ENCODE measurements at regions not wholly inside any gene's neighbourhood (a gene's known extent, or its start where the extent isn't known, plus 50 kb on each side); places are given as distances from the start of the nearest gene placed in this dataset.

GRCh38 chr10:83592337-83592935 is 546.9 kb upstream of the GHITM start:
- Histone ChIP-seq H3K27ac (ENCODE audit: low read depth, low read length) (no peak overlapping the region), H3K36me3 (ENCODE audit: control insufficient read depth in 1 of 2, insufficient read depth in 2 of 2, low read length in 2 of 2) (no peaks in the 10 kb centered on the region), H3K9me3 (ENCODE audit: control insufficient read depth in 1 of 2, insufficient read depth in 1 of 2, low read depth in 1 of 2, low read length in 2 of 2) (peaks cover 22 to 24% of the 10 kb centered on the region in 2 experiments; a peak in 2 of 4 replicates), H3K27me3 (ENCODE audit: insufficient read depth, low read length) (no peaks in the 10 kb centered on the region), H3K4me2 (ENCODE audit: low read length) (no peak overlapping the region), H4K20me1 (ENCODE audit: insufficient read depth) (no peaks in the 10 kb centered on the region), H3K9me2 (ENCODE audit: insufficient read depth) (no peaks in the 10 kb centered on the region), H3K4me1 (ENCODE audit: control insufficient read depth in 1 of 2, insufficient read depth in 2 of 2, low read length in 2 of 2) (no peaks in the 10 kb centered on the region), H3K79me2 (ENCODE audit: insufficient read depth, low read length) (no peaks in the 10 kb centered on the region), H3K4me3 (replicated peaks in 1 of 2; ENCODE audit: low read depth in 1 of 2, low read length in 2 of 2) (no peak overlapping the region), H2AFZ (ENCODE audit: low read depth, low read length, poor library complexity, severe bottlenecking) (no peak overlapping the region), H3K9ac (ENCODE audit: low read length) (no peak overlapping the region)
- BruUV-seq (replicated peaks) = no TSS peak
- DNase-seq (ENCODE audit: low read depth, low spot score) (no peak), ATAC-seq (no peak)
- ChIA-PET POLR2A (no interaction called here), RAD21 (ENCODE audit: low non-redundant PET in 1 of 2, low total read pairs in 2 of 2, uncharacterized antibody in 2 of 2, unreplicated experiment in 2 of 2) (no interaction called here), CTCF (no interaction called here)
- TF ChIP-seq EZH2phosphoT487 (IDR thresholded peaks at IDR 0.05; ENCODE audit: borderline replicate concordance) = no peak
- no peak for TF ChIP-seq ZBTB33 (IDR thresholded peaks at IDR 0.05; ENCODE audit: extremely low read depth, insufficient replicate concordance, low read length)
- no peak for TF ChIP-seq ZFX (IDR thresholded peaks at IDR 0.05)
- no peak for TF ChIP-seq MAX (IDR thresholded peaks at IDR 0.05)
- TF ChIP-seq POLR2AphosphoS5 (IDR thresholded peaks at IDR 0.05; ENCODE audit: low read depth, low read length) = no peak
- no peak for TF ChIP-seq CBX3 (IDR thresholded peaks at IDR 0.05; ENCODE audit: low read depth)
- no peak for TF ChIP-seq ZNF274 (IDR thresholded peaks at IDR 0.05; ENCODE audit: low read depth, low read length)
- no peak for TF ChIP-seq EZH2 (IDR thresholded peaks at IDR 0.05)
- no peak for TF ChIP-seq TCF7L2 (IDR thresholded peaks at IDR 0.05; ENCODE audit: borderline replicate concordance, extremely low read depth, insufficient read depth, insufficient read length)
- no peak for TF ChIP-seq SIN3A (IDR thresholded peaks at IDR 0.05; ENCODE audit: low read depth)
- TF ChIP-seq SP1 (IDR thresholded peaks at IDR 0.05; ENCODE audit: low read depth) = no peak
- no peak for TF ChIP-seq REST (IDR thresholded peaks at IDR 0.05; ENCODE audit: low read depth)
- no peak for TF ChIP-seq POLR2A (IDR thresholded peaks at IDR 0.05; ENCODE audit: borderline replicate concordance, extremely low read depth, insufficient read depth, insufficient read length)
- TF ChIP-seq ELF1 (IDR thresholded peaks at IDR 0.05; ENCODE audit: borderline replicate concordance, low read depth) = no peak
- no peak for TF ChIP-seq SRF (IDR thresholded peaks at IDR 0.05; ENCODE audit: low read depth)
- no peak for TF ChIP-seq YY1 (IDR thresholded peaks at IDR 0.05; ENCODE audit: extremely low read depth, insufficient replicate concordance, low read depth, low read length)
- TF ChIP-seq RAD21 (IDR thresholded peaks at IDR 0.05; ENCODE audit: low read depth) = no peak
- TF ChIP-seq FOSL1 (IDR thresholded peaks at IDR 0.05; ENCODE audit: low read depth) = no peak
- no peak for TF ChIP-seq CEBPB (IDR thresholded peaks at IDR 0.05; ENCODE audit: low read depth)
- intact Hi-C loops (cut with micrococcal nuclease) = no loop called here

Data from HCT116 (cell line).